ENCODE measurements at regions not wholly inside any gene's neighbourhood (a gene's known extent, or its start where the extent isn't known, plus 50 kb on each side); places are given as distances from the start of the nearest gene placed in this dataset.

DNA sequence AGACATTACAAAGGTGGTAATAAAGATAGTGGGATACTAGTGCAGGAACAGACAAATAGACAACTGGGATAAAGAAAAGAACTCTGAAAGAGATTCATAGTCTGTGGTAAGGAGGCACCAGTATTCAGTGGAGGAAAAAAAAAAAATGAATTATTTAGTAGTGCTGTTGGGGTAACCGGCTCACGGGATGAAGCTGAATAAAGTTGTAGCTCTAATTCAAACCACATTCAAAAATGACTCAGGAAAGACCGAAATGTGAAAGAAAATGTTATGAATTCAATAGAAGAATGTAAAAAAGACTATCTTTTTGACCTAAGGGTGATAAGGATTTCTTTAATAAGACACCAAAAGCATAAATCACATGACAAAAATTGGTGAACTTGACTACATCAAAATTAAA is 83.1 kb upstream of the HABP2 start:
- TF ChIP-seq, protein P1, sequence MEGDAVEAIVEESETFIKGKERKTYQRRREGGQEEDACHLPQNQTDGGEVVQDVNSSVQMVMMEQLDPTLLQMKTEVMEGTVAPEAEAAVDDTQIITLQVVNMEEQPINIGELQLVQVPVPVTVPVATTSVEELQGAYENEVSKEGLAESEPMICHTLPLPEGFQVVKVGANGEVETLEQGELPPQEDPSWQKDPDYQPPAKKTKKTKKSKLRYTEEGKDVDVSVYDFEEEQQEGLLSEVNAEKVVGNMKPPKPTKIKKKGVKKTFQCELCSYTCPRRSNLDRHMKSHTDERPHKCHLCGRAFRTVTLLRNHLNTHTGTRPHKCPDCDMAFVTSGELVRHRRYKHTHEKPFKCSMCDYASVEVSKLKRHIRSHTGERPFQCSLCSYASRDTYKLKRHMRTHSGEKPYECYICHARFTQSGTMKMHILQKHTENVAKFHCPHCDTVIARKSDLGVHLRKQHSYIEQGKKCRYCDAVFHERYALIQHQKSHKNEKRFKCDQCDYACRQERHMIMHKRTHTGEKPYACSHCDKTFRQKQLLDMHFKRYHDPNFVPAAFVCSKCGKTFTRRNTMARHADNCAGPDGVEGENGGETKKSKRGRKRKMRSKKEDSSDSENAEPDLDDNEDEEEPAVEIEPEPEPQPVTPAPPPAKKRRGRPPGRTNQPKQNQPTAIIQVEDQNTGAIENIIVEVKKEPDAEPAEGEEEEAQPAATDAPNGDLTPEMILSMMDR (conservative IDR thresholded peaks at IDR 0.05), result no peak
- no peaks in the 10 kb centered on the region for H3K9me3 Mint-ChIP-seq

DNA sequence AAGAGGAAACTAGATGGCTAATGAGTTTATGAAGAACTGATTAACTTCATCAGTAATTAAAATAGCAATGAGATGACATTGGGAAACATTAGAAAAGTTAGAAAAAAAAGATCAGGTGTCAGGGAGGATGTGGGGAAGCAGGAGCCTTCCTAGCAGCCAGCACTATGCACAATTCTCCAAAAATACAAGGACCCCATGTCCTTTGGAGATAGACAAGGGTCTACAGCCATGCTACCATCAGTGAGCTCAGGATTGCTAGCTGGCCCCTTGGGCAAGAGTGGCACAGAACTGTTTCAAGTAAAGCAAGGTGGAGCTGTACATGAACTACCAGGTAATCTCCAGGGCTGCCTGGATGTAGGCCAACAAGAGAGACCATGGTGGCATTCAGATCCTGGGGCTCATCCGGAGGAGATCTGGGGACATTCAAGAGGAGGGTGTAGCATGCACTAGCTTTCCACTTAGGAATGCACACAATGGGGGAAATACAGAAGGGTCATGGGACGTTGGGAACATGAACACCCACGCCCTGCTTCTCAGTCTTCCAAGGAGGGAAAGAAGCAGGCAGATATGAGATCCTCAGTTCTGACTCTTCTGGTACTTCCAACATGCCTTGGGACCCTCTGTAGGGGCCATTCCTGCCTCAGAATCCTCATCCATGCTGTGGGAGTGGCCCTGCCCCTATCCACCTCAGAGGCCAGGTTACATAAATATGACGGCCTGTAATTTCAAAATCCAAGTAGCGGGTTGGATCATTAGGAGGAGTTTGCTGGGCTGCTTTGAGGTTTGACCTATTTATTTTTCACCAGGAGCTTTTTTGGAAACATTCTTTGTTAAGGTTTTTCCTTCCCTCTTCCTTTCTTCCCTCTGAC is 82.2 kb upstream of the HABP2 start:
- H3K27me3 Mint-ChIP-seq (ENCODE audit: low read depth), result no peaks in the 10 kb centered on the region
- TF ChIP-seq, protein P1 (conservative IDR thresholded peaks at IDR 0.05), result no peak
- H3K9me3 Mint-ChIP-seq, result no peaks in the 10 kb centered on the region
- DNase-seq (ENCODE audit: low read depth, low spot score), result no peak
- no peaks in the 10 kb centered on the region for H3K4me1 Mint-ChIP-seq
- H3K27ac Mint-ChIP-seq (ENCODE audit: unreplicated experiment), result no peak overlapping the region
- H3K36me3 Mint-ChIP-seq (ENCODE audit: low read depth), result no peaks in the 10 kb centered on the region
- H3K4me3 Mint-ChIP-seq, result no peak overlapping the region

More for the DNA sequence above, 83.1 kb upstream of the HABP2 start:
- DNase-seq (ENCODE audit: low read depth, low spot score), result no peak
- Mint-ChIP-seq H3K27ac (ENCODE audit: unreplicated experiment) (no peak overlapping the region), H3K4me1 (no peaks in the 10 kb centered on the region), H3K4me3 (no peak overlapping the region), H3K36me3 (ENCODE audit: low read depth) (no peaks in the 10 kb centered on the region), H3K27me3 (ENCODE audit: low read depth) (no peaks in the 10 kb centered on the region)

DNA sequence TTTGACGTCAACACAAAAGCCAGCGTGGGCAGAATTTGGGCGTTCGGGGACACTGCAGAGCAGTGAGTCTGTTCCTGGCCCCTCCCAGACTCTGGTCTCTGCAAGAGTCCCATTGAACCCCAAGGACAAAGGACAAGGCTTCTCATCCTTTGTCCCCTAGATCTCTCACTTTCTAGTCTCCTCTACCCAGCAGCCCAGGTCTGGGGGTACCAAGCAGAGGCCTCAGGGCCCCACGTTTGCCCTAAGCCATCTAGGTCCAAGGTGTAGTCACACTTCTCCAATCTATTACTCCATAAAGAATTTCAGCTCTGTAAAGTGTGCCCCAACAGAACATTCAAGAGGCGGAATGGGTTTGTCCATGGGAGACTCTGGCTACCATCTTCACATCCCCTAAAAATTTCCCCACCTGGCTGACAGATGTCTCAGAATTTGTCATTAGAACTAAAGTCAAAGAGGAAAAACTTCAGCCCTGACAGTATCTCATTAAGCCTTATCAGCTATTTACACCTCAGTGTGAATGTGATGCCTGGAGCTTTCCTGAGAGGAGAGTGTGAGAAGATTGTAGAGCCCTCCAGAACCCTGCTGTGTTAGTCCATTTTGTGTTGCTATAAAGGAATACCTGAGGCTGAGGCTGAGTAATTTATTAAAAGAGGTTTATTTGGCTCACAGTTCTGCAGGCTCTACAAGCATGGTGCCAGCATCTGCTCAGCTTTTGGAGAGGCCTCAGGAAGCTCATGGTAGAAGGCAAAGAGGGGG is 81.4 kb upstream of the HABP2 start:
- Mint-ChIP-seq H3K4me1 (no peaks in the 10 kb centered on the region), H3K9me3 (no peaks in the 10 kb centered on the region), H3K27ac (ENCODE audit: unreplicated experiment) (no peak overlapping the region)

DNA sequence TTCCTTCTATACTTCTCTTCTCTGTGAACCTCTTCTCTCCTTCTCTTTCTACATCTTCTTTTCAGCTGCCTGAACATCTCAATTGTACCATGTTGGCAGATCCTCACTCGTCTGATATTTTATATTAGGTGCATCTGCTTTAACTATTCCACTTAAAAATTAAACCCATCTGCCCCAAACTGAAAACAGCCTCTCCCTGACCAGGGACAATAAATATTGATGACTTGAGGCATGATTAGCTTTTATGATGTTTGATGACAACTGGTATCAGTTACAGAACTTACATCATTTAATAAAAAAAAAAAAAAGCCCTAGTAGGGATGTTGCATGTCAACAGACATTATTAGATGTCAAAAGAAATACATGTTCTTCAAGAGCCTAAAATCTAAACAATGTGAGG is 79.8 kb upstream of the HABP2 start:
- no peaks in the 10 kb centered on the region for H3K4me1 Mint-ChIP-seq
- H3K27me3 Mint-ChIP-seq (ENCODE audit: low read depth), result no peaks in the 10 kb centered on the region
- no peak overlapping the region for H3K4me3 Mint-ChIP-seq
- no peaks in the 10 kb centered on the region for H3K9me3 Mint-ChIP-seq
- DNase-seq (ENCODE audit: low read depth, low spot score), result no peak
- TF ChIP-seq, protein P1 (conservative IDR thresholded peaks at IDR 0.05), result no peak
- H3K36me3 Mint-ChIP-seq (ENCODE audit: low read depth), result no peaks in the 10 kb centered on the region
- H3K27ac Mint-ChIP-seq (ENCODE audit: unreplicated experiment), result no peak overlapping the region

More for the DNA sequence above, 81.4 kb upstream of the HABP2 start:
- TF ChIP-seq, protein P1 (conservative IDR thresholded peaks at IDR 0.05), result no peak
- H3K4me3 Mint-ChIP-seq, result no peak overlapping the region
- no peaks in the 10 kb centered on the region for H3K36me3 Mint-ChIP-seq (ENCODE audit: low read depth)
- no peaks in the 10 kb centered on the region for H3K27me3 Mint-ChIP-seq (ENCODE audit: low read depth)
- DNase-seq (ENCODE audit: low read depth, low spot score), result no peak

DNA sequence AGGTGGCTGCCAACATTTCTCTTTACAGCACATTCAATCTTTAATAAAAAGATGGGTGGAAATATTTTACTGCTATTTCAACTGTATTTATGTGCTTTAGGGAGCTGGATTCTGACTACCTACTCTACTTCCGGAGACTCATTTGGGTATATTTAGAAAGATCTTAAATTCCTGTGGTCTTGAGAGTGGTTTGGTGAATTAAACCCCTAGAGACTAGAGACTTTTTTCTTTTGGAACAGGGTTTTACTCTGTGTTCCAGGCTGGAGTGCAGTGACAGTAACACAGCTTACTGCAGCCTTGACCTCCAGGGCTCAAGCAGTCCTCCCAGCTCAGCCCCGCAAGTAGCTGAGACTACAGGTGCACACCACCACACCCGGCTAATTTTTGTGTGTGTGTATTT is 79.0 kb upstream of the HABP2 start:
- peaks cover 6% of the 10 kb centered on the region for H3K36me3 Mint-ChIP-seq (ENCODE audit: low read depth)
- H3K27me3 Mint-ChIP-seq (ENCODE audit: low read depth), result no peaks in the 10 kb centered on the region
- TF ChIP-seq, protein P1 (conservative IDR thresholded peaks at IDR 0.05), result no peak
- H3K4me3 Mint-ChIP-seq, result no peak overlapping the region
- H3K4me1 Mint-ChIP-seq, result no peaks in the 10 kb centered on the region
- no peak for DNase-seq (ENCODE audit: low read depth, low spot score)
- H3K9me3 Mint-ChIP-seq, result peaks cover 4% of the 10 kb centered on the region
- H3K27ac Mint-ChIP-seq (ENCODE audit: unreplicated experiment), result no peak overlapping the region

Measured in neural crest cell (in vitro differentiated cells).